Thyroid gland (tissue), 4 donors: ENCODE measurements at regions not wholly inside any gene's neighbourhood (a gene's known extent, or its start where the extent isn't known, plus 50 kb on each side); places are given as distances from the start of the nearest gene placed in this dataset.

Experiments
- CTCF ChIP-seq, 6 experiments: fragments of 200-600 bp in 3 of 6; fragments of 450-650 bp in 3 of 6; sonication (generic) in 3 of 6; IDR thresholded peaks; one replicate each; pipeline ENCODE4 v1.5.1; 2016 to 2019; ENCODE audit warnings: antibody characterized with exemption in 6 of 6, mild to moderate bottlenecking in 2 of 6, inconsistent platforms in 1 of 6, moderate library complexity in 1 of 6
- POLR2A ChIP-seq, 2 donors: fragments of 450-650 bp; IDR thresholded peaks; one replicate each; pipeline ENCODE4 v1.6.1; 2017; ENCODE audit warnings: antibody characterized with exemption in 2 of 2, mild to moderate bottlenecking in 2 of 2, moderate library complexity in 1 of 2

- TF ChIP-seq POLR2A (IDR thresholded peaks at IDR 0.05), result no peak
- TF ChIP-seq CTCF (IDR thresholded peaks at IDR 0.05), result no peak
Observed at GRCh38 chr6:140107216-140107615, 732.8 kb upstream of the CITED2 start.
